Right cardiac atrium (tissue), 5 donors: ENCODE measurements at regions not wholly inside any gene's neighbourhood (a gene's known extent, or its start where the extent isn't known, plus 50 kb on each side); places are given as distances from the start of the nearest gene placed in this dataset.
"Not testable (repeated sequence)": the region's sequence is repeated elsewhere in the genome, so short reads cannot be mapped to it uniquely, and the experiment has no call there.

Source experiments
- ATAC-seq, 2 donors: fragments of 200-7000 bp; cut with Tn5 transposase; one replicate each; pipeline versions ENCODE4 v1.8.0 to v1.9.1; 2020; ENCODE audit warnings: moderate library complexity in 2 of 2, mild to moderate bottlenecking in 1 of 2
- DNase-seq, 3 donors: peaks; one replicate each; pipeline ENCODE4 v3.0.0-alpha.2; 2020
- H3K27ac ChIP-seq: one replicate; pipeline ENCODE4 v1.5.1; 2013; ENCODE audit warnings: mild to moderate bottlenecking, low read length, control low read depth, moderate library complexity
- H3K27me3 ChIP-seq: one replicate; pipeline ENCODE4 v1.6.1; 2013; ENCODE audit not compliant: control insufficient read depth, insufficient read depth
- H3K4me1 ChIP-seq: one replicate; pipeline ENCODE4 v1.6.1; 2013; ENCODE audit warnings: low read length; ENCODE audit not compliant: control insufficient read depth, insufficient read depth
- H3K4me3 ChIP-seq: one replicate; pipeline ENCODE4 v1.5.1; 2013; ENCODE audit warnings: low read length, control low read depth
- H3K9me3 ChIP-seq: one replicate; pipeline ENCODE4 v1.6.1; 2013; ENCODE audit warnings: low read length; ENCODE audit not compliant: control insufficient read depth
- WGBS: extraction: QIAGEN DNeasy Blood & Tissue Kit; methylation state at CpG from one replicate; pipeline ENCODE4 v1.1.7; 2013; 5-methylcytosine and 5-hydroxymethylcytosine counted together
- intact Hi-C, 4 donors: fragments of 100-400 bp; cut with DNase I; formaldehyde crosslinking; loops; one replicate each; pipeline versions ENCODE4 v1.11.0 to v1.14.0; 2022 to 2023
- donor health status: healthy with polysubstance abuse.
- donor health status: DM: no; HTN: yes; CAD: no.
- donor health status: DM: no; HTN: no; CAD: no.
- donor health status: DM: no; HTN: yes; CAD: no; lungs with severe emphysema.
- donor health status: DM: yes; HTN: yes; CAD: no.

DNA sequence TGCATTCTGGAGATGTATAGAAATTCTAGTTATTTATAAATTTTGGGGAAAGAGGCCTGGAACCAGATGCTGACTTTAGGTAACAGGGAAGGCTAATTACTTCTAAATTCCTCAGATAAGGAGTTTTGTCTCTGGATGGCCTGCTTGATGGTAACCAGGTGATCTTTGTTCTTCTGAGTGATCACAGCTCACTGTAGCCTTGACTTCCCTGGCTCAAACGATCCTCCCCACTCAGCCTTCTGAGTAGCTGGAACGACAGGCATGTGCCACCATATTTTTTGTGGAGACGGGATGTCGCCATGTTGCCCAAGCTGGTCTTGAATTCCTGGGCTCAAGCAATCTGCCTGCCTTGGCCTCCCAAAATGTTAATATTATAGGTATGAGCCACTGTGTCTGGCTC, 54.4 kb upstream of the MSH6 start:
- no peak for DNase-seq
- no peak overlapping the region for H3K27ac ChIP-seq
- no peaks in the 10 kb centered on the region for H3K9me3 ChIP-seq
- H3K4me3 ChIP-seq: no peak overlapping the region
- no peaks in the 10 kb centered on the region for H3K4me1 ChIP-seq
- no peak for ATAC-seq
- no peaks in the 10 kb centered on the region for H3K27me3 ChIP-seq
- WGBS: 84% methylated on average over 4 of the region's 4 CpGs
- intact Hi-C loops: no loop called here

DNA sequence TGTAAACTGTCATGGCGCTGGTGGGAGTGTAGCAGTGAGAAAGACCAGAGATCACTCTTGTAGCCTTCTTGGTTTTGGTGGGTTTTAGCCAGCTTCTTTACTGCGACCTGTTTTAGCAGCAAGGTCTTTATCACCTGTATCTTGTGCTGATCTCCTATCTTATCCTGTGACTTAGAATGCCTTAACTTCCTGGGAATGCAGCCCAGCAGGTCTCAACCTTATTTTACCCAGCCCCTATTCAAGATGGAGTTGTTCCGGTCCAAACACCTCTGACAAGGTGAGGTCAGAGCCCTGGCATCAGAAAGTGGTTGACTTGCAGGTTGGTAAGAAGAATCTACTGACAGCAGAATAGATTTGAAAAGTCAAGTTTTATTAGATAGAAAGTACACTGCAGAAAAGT, 55.0 kb upstream of the MSH6 start:
- no peak overlapping the region for H3K4me3 ChIP-seq
- H3K27me3 ChIP-seq: no peaks in the 10 kb centered on the region
- ATAC-seq: no peak
- intact Hi-C loops: no loop called here
- no peaks in the 10 kb centered on the region for H3K4me1 ChIP-seq
- H3K27ac ChIP-seq: no peak overlapping the region
- 73% methylated on average over 3 of the region's 3 CpGs for WGBS
- no peaks in the 10 kb centered on the region for H3K9me3 ChIP-seq
- DNase-seq: no peak

DNA sequence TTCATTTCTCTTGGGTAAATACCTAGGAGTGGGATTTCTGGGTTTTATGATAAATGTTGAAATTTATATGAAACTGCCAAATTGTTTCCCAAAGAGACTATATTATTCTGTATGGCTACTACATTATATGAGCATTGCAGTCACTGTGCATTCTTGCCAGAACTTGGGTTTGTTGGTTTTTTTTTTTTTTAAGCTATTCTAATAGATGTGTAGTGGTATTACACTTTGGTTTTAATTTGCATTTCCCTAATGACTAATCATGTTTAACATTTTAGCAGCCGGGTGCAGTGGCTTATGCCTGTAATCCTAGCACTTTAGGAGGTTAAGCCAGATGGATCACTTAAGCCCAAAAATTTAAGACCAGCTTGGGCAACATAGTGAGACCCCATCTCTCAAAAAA, 56.0 kb upstream of the MSH6 start:
- H3K27me3 ChIP-seq, intact Hi-C loops, H3K4me1 ChIP-seq, H3K27ac ChIP-seq, H3K9me3 ChIP-seq, H3K4me3 ChIP-seq, DNase-seq, ATAC-seq: not testable (repeated sequence)
- WGBS: 93% methylated on average over 1 of the region's 1 CpG

DNA sequence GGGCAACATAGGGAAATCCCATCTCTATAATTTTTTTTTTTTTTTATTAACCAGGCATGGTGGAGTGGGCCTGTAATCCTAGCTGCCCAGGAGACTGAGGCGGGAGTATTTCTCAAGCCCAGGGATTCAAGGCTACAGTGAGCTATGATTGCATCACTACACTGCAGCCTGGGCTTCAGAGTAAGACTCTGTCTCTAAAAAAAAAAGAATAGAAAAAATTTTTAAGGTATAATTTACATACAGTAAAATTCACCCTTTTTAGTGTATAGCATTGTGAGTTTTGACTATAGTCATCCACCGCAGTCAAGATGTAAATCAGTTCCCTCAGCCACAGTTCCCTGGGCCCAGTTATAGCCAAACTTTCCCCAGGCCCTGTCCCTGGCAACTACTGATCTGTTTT, 57.1 kb upstream of the MSH6 start:
- intact Hi-C loops: no loop called here
- Histone ChIP-seq H3K4me3 (no peak overlapping the region), H3K27ac (no peak overlapping the region), H3K4me1 (no peaks in the 10 kb centered on the region), H3K9me3 (no peaks in the 10 kb centered on the region), H3K27me3 (no peaks in the 10 kb centered on the region)
- DNase-seq (no peak), ATAC-seq (no peak)
- WGBS: 97% methylated on average over 2 of the region's 2 CpGs

DNA sequence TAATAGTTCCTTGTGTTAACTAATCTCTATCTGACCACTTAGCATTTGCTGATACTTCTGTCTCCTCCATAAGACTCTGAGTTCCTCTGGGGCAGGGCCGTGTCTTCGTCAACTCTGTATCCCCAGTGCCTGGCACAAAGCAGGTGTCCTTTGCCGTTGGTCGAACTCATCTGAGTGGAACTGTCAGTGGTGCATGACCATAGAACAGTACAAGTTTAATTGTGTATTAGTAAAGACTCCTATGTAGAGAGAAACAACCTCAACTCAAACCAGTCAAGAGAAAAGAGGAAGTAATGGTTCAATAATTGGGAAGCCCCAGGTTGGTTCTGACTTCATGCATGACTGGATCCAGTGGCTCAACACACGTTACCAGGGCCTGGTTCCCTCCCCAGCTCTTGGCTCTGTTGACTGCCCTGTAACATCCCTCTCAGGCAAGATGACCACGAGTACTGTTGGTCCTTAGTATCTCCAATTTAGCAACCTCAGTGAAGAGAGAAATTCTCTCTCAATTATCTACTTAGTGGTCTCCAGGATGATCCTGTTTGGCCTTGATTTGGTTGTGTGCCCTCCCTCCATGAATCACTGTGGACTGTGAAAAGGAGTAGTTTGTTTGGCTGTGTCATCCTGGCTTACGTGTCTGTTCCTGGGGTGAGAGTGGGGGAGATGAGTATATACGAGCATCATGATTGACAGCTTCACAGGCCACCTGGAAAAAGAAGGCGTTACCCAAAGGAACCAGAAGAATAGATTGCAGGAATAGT, 58.5 kb upstream of the MSH6 start:
- intact Hi-C loops: no loop called here
- Histone ChIP-seq H3K4me1 (no peaks in the 10 kb centered on the region), H3K4me3 (no peak overlapping the region), H3K9me3 (no peaks in the 10 kb centered on the region), H3K27ac (no peak overlapping the region), H3K27me3 (no peaks in the 10 kb centered on the region)
- 79% methylated on average over 9 of the region's 9 CpGs for WGBS
- no peak for DNase-seq
- ATAC-seq: no peak

DNA sequence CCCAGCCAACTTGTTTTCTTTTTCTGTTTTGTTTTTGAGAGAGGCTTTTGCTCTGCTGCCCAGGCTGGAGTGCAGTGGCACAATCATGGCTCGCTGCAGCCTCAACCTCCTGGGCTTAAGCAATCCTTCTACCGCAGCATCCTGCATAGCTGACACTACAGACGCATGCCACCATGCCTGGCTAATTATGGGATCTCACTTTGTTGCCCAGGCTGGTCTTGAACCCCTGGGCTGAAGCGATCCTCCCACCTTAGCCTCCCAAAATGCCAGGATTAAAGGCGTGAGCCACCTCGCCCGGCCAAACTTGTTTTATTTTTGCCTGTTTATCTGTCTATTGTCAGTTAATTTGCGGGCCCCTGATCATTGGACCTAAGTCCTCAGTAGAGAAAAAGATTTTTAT, 61.6 kb upstream of the MSH6 start:
- Histone ChIP-seq H3K9me3 (no peaks in the 10 kb centered on the region), H3K27ac (no peak overlapping the region), H3K27me3 (no peaks in the 10 kb centered on the region), H3K4me1 (no peaks in the 10 kb centered on the region), H3K4me3 (no peak overlapping the region)
- DNase-seq (no peak), ATAC-seq (no peak)
- intact Hi-C loops: no loop called here
- WGBS: 93% methylated on average over 8 of the region's 8 CpGs

DNA sequence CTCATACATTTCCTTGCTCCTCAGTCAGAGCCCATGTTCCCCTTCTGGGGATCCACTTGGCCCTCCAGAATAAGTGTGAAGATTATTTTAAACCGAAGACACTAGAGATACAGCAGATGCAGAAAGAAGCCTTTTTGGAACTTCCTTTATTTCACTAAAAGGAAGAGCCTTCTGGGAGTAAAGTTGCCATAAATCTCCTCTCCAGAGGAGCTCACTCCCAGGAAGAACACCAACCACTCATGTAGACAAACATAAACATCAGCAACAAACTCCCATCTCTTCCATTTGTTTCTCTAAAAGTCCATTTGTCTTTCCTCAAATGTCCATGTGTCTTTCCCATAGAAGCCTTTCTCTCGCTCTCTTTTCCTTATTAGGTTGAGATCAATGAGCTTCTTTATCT, 62.4 kb upstream of the MSH6 start:
- H3K4me1 ChIP-seq: no peaks in the 10 kb centered on the region
- no peak for ATAC-seq
- H3K27ac ChIP-seq: no peak overlapping the region
- H3K27me3 ChIP-seq: no peaks in the 10 kb centered on the region
- H3K9me3 ChIP-seq: no peaks in the 10 kb centered on the region
- no peak overlapping the region for H3K4me3 ChIP-seq
- DNase-seq: no peak
- 0% methylated on average over 2 of the region's 2 CpGs for WGBS
- intact Hi-C loops: no loop called here

DNA sequence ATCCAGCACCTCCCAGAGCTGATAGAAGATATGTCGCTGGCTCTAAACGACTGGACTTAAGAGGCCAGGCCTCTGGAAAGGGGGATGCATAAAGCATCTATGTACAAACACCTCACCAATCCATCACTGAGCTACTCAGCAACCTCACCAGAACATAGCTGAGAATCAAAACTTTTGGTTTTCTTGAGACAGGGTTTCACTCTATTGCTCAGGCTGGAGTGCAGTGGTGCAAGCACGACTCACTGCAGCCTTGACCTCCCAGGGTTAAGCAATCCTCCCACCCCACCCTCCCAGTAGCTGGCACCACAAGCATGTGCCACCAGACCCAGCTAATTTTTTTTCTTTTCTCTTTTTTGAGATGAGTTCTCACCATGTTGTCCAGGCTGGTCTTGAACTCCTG, 62.9 kb upstream of the MSH6 start:
- no peaks in the 10 kb centered on the region for H3K9me3 ChIP-seq
- no peaks in the 10 kb centered on the region for H3K4me1 ChIP-seq
- intact Hi-C loops: no loop called here
- no peak overlapping the region for H3K4me3 ChIP-seq
- ATAC-seq (no peak), DNase-seq (no peak)
- 49% methylated on average over 3 of the region's 3 CpGs for WGBS
- H3K27ac ChIP-seq: no peak overlapping the region
- no peaks in the 10 kb centered on the region for H3K27me3 ChIP-seq

DNA sequence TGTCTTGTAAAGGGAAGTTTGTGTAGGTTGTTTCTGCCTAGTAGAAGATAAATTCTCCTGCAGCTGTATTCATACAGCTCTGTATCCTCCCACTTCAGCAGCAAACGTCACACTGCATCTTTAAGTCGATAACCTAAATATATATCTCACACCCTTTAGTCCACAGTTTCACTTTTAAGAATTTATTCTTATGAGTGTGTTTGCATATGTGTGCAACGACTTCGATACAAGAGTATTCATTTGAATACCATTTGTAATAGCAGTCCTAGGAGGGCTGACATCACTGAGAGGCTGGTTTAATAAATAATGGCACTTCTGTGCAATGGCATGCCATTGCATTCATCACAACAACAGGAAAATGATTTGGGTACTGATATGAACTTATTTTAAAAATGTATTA, 63.8 kb upstream of the MSH6 start:
- Histone ChIP-seq H3K27ac (no peak overlapping the region), H3K4me3 (no peak overlapping the region), H3K4me1 (no peaks in the 10 kb centered on the region), H3K9me3 (no peaks in the 10 kb centered on the region), H3K27me3 (no peaks in the 10 kb centered on the region)
- ATAC-seq: no peak
- intact Hi-C loops: no loop called here
- no peak for DNase-seq
- whole genome bisulfite sequencing: 69% methylated on average over 4 of the region's 4 CpGs

DNA sequence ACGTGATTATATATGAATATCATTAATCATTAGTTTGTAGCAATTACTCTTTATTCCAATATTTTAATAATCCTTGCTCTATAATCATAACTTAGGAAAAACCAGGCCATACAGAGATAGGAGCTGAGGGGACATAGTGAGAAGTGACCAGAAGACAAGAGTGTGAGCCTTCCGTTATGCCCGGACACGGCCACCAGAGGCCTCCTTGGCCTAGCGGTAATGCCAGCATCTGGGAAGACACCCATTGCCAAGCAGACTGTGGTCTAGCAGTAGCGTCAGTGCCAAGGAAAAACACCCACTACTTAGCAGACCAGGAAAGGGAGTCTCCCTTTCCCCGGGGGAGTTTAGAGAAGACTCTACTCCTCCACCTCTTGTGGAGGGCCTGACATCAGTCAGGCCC, 66.6 kb upstream of the MSH6 start:
- intact Hi-C loops, DNase-seq, H3K4me1 ChIP-seq, ATAC-seq, H3K4me3 ChIP-seq, H3K27ac ChIP-seq, H3K27me3 ChIP-seq, H3K9me3 ChIP-seq: not testable (repeated sequence)
- 74% methylated on average over 7 of the region's 7 CpGs for WGBS

DNA sequence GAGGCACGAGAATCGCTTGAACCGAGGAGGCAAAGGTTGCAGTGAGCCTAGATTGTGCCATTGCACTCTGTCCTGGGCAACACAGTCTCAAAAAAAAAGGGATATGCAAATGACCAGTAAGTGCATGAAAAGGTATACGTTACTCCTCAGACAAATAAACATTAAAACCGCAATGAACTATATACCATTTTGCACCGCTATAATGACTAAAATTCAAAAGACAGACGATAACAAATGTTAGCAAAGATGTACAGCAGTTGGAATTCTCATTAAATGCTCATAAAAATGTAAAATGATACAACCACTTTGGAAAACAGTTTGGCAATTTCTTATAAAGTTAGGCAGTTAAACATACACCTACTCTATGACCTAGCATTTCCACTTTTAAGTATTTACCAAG, 67.4 kb upstream of the MSH6 start:
- DNase-seq: no peak

More for the DNA sequence above, 67.4 kb upstream of the MSH6 start:
- H3K27ac ChIP-seq: no peak overlapping the region
- 87% methylated on average over 7 of the region's 7 CpGs for WGBS
- H3K27me3 ChIP-seq: no peaks in the 10 kb centered on the region
- no peaks in the 10 kb centered on the region for H3K4me1 ChIP-seq
- no peak for ATAC-seq
- H3K4me3 ChIP-seq: no peak overlapping the region
- H3K9me3 ChIP-seq: no peaks in the 10 kb centered on the region
- intact Hi-C loops: no loop called here
